ENCODE measurements at regions not wholly inside any gene's neighbourhood (a gene's known extent, or its start where the extent isn't known, plus 50 kb on each side); places are given as distances from the start of the nearest gene placed in this dataset.
"Not testable (repeated sequence)": the region's sequence is repeated elsewhere in the genome, so short reads cannot be mapped to it uniquely, and the experiment has no call there.

DNA sequence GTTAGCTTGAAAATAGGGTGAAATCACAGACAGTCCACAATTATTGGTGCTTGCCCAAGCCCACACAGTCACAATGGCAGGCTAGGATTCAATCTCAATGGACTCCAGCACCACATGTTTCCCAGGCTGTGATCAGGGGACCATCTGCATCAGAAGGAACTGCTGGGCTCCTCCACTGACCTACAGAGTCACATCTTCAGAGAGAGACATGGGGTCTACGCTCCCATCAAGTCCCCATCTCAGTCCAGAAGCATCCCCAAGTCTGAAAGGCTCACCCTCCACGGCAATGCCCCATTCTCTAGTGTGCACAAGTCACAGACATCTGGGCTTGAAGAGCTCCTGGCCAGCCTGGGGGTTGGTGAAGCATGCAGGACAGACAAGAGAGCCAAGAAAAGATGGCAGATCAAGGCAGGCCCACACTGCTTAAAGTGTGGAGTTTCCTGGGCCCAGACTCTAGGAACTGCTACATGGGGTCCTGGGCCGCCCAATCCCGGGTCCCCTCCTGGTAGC, 262.5 kb downstream of the NPHP4 start:
- no peak for TF ChIP-seq CTCF (IDR thresholded peaks at IDR 0.05)
- TF ChIP-seq POLR2A (IDR thresholded peaks at IDR 0.05): no peak
- no peak for DNase-seq
- ATAC-seq: no peak
- Histone ChIP-seq H3K4me3 (no peak overlapping the region), H3K36me3 (replicated peaks in 1 of 2; ENCODE audit: insufficient read depth in 1 of 2, low read depth in 2 of 2) (no peaks in the 10 kb centered on the region), H3K9me3 (no peaks in the 10 kb centered on the region), H3K27ac (no peak overlapping the region), H3K27me3 (no peaks in the 10 kb centered on the region), H3K4me1 (no peaks in the 10 kb centered on the region)
- intact Hi-C loops (cut with DNase I): no loop called here
- WGBS, 2 donors: 93 to 94% methylated on average over 3 to 4 of the region's 4 CpGs

DNA sequence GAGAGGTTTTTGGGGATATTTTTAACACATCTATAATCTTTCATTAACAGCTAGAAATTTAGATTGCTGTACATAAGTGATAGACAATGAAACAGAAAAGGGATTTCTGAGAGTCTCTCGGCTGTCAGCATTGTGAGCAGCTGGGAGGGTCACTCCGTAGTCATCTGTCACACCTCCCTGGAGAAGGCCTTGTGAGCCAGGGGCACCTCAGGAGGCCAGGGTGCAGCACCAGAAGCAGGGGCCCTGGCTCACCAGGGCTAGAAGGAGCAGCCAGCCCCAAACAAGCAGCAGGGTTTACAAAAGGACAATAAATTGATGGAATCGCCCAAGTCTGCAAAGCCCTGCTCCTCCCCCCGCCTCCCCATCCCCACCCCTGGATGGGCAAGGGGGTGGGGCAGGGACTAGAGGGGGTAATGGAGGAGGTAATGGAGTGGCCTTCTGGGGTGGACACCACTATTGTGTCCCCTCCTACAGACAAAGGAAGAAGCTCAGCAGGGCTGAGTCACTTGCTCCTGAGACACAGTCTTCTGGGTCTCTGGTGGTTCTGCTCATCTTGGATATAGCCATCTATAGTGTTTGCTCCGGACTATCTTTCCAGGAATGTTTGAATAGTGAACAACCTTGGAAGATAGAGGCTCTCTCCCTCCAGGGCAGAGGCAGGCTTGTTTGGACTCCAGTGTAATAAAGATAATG, 263.4 kb downstream of the NPHP4 start:
- Histone ChIP-seq H3K36me3 (replicated peaks in 1 of 2; ENCODE audit: insufficient read depth in 1 of 2, low read depth in 2 of 2) (no peaks in the 10 kb centered on the region), H3K27me3 (no peaks in the 10 kb centered on the region), H3K27ac (no peak overlapping the region), H3K9me3 (no peaks in the 10 kb centered on the region), H3K4me3 (no peak overlapping the region), H3K4me1 (no peaks in the 10 kb centered on the region)
- WGBS, 2 donors: 42% methylated on average over 4 to 5 of the region's 5 CpGs
- no peak for TF ChIP-seq POLR2A (IDR thresholded peaks at IDR 0.05)
- TF ChIP-seq CTCF (IDR thresholded peaks at IDR 0.05): no peak
- ATAC-seq (no peak), DNase-seq (no peak)
- intact Hi-C loops (cut with DNase I): no loop called here

DNA sequence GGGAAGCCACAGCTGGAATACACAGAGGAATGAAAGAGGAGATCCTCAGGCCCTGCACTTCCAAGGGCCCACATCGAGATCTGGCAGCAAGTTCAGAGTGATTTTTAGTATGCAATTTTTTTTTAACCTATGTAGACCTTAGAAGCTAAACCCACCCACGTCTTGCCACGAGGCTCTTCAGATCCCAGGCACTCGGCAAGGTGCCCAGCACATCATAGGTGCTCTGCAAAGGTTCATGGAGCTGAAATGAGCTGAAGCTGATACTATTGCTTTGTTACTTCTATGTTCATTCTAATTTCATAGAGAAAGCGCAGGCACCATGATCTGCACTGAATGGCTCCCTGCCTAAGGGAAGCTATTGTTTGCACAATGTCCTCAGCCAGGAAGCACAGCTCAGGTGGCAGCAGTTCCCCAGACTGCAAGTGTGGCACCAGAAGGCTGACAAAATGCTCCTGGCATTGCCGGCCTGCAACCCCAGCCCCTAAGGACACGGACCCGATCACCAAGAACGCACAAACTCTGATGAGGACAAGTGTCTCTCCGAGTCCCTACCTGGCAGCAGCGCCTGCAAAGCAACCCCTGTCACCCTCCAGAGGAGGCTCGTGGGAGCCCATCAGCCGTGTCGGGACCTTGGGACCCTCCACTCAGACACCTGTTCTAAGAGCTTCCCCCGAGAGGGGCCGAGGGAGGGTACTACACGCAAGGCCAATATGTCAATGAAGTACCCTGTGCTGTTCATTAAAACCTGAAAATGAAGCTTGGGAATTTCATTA, 264.2 kb downstream of the NPHP4 start:
- WGBS, 2 donors: 62 to 70% methylated on average over 17 of the region's 17 CpGs
- Histone ChIP-seq H3K4me1 (no peaks in the 10 kb centered on the region), H3K4me3 (no peak overlapping the region), H3K9me3 (no peaks in the 10 kb centered on the region), H3K27ac (no peak overlapping the region), H3K36me3 (replicated peaks in 1 of 2; ENCODE audit: insufficient read depth in 1 of 2, low read depth in 2 of 2) (no peaks in the 10 kb centered on the region), H3K27me3 (no peaks in the 10 kb centered on the region)
- ATAC-seq: no peak
- no peak for DNase-seq
- TF ChIP-seq CTCF (IDR thresholded peaks at IDR 0.05) (no peak), POLR2A (IDR thresholded peaks at IDR 0.05) (no peak)
- intact Hi-C loops (cut with DNase I): no loop called here

DNA sequence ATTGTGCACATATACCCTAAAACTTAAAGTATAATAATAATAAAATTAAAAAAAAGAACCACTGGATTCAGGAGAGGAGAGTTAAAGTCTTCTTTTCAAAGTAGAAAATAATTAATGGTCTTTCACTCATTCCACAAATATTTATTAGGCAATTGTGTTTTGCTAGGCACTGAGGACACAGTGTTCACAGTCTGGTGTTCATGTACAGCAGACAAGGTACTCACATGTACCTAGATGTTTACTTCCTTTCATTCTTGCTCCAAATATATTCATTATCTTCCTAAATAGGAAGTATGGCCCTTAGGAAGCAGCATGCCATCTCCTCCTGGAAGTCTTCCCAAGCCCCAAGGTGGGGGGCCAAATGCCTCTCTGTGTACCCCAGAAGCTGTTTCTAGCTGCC, 265.0 kb downstream of the NPHP4 start:
- no peaks in the 10 kb centered on the region for H3K27me3 ChIP-seq
- no peak overlapping the region for H3K27ac ChIP-seq
- TF ChIP-seq CTCF (IDR thresholded peaks at IDR 0.05) (no peak), POLR2A (IDR thresholded peaks at IDR 0.05) (no peak)
- H3K36me3 ChIP-seq (replicated peaks in 1 of 2; ENCODE audit: insufficient read depth in 1 of 2, low read depth in 2 of 2): no peaks in the 10 kb centered on the region
- no peaks in the 10 kb centered on the region for H3K4me1 ChIP-seq
- DNase-seq (no peak), ATAC-seq (no peak)
- H3K4me3 ChIP-seq: no peak overlapping the region
- intact Hi-C loops (cut with DNase I): no loop called here
- H3K9me3 ChIP-seq: no peaks in the 10 kb centered on the region

DNA sequence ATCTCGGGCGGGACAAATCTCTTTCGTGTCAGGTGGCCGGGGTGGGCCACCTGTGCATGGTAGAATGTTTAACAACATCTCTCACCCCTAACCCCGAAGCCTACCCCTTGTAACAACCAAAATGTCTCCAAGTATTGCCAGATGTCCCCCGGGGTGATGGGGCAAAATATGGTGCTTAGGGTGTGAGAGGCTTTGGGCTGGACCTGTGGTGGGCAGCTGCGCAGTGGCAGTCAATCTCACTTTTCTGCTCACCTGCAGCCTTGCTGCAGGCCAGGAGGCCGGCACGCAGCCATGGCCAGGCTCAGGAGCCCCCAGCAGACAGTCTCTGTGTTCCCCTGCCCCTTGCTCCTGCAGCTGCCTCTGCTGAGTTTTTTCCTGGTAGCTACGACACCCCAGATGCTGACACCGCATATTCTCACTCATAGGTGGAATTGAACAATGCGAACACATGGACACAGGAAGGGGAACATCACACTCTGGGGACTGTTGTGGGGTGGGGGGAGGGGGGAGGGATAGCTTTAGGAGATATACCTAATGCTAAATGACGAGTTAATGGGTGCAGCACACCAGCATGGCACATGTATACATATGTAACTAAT, 265.5 kb downstream of the NPHP4 start:
- H3K27ac ChIP-seq; DNase-seq; intact Hi-C loops (cut with DNase I); H3K27me3 ChIP-seq; H3K36me3 ChIP-seq (replicated peaks in 1 of 2; ENCODE audit: insufficient read depth in 1 of 2, low read depth in 2 of 2); ATAC-seq; H3K9me3 ChIP-seq; H3K4me3 ChIP-seq; H3K4me1 ChIP-seq: not testable (repeated sequence)
- 53 to 58% methylated on average over 3 to 13 of the region's 13 CpGs for WGBS, 2 donors

All from body of pancreas (tissue), 4 donors.